GM18873 (cell line): ENCODE measurements at regions not wholly inside any gene's neighbourhood (a gene's known extent, or its start where the extent isn't known, plus 50 kb on each side); places are given as distances from the start of the nearest gene placed in this dataset.
A peak's percentile ranks its signal among the peaks of the same experiment; 100 is the strongest.
"Not testable (repeated sequence)": the region's sequence is repeated elsewhere in the genome, so short reads cannot be mapped to it uniquely, and the experiment has no call there.

ENCODE experiments used
- ATAC-seq: cut with Tn5 transposase; IDR thresholded peaks from one replicate; pipeline ENCODE4 v1.9.1; 2021; ENCODE audit warnings: mild to moderate bottlenecking, moderate library complexity, moderate number of reproducible peaks; ENCODE audit not compliant: unreplicated experiment, low FRiP score

DNA sequence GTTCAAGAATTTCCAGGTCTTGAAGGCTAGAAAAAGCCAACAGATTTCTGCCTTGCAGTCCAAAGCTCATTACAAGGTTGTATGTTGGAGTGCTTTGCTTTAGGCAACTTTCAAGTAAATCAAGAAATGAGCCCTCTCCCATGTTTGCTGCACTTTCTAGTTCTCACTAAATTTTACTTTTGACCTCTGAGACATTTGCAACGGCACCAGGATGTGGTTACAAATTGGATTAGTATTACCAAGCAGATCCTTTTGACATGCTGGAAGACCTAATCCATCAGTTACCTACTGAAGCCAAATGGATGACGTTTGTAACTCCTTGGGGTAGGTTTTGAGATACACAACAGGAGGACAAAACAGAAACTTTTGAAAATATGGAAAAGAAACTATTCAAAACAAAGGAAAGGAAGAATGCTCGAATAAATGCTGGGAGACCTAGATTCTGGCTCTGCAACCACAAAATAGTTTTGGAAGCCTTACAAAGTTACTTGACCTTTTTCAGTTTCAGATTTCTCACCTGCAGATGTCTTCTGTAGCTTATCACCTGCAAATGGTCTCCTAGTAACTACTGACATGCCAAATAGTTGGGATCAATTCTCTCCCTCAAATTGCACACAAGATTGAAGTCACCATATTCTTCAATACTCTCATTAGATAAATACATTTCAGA, 251.7 kb upstream of the ADGRL2 start:
- peak; percentile 42 for ATAC-seq

GRCh38 chr1:81547912-81548303, 252.8 kb upstream of the ADGRL2 start:
- peak; percentile 82 for ATAC-seq

GRCh38 chr1:81547261-81547911, 253.3 kb upstream of the ADGRL2 start:
- ATAC-seq, result no peak

DNA sequence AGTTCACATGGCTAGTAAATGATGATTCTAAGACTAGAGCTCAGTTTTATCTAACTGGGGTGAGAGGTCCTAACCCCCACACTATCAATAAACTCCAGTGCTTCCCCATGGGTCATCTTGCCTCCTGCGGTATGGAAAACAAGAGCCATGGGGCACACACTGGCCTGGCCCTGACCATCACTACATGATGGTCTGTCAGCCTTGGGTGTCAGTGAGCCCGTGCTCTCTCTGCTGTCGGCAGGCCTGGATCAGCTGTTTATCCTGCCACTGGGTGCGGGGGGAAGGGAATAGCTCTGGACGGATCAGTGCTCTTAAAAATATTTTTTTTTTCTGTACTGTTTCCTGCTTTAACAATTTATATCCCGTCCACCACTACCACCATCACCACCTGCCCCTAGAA, 255.0 kb upstream of the ADGRL2 start:
- ATAC-seq, result no peak

DNA sequence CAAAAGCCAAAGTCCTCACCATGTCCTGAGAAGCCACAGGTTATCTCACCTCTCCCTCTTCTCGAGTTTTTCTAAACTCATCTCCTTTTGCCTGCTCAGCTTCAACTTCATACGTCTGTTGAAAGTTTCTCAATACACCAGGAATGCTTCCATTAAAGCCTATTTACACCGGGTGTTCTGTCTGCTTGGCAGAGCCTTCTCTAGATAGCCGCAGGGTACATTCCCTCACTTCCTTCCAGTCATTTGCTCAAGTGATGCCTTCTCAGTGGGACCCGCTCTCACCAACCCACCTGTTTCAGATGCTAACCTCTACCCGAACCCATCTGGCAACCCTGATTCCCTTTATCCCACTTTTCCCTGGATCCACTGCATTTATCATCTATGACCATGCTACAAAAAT, 257.0 kb upstream of the ADGRL2 start:
- no peak for ATAC-seq

DNA sequence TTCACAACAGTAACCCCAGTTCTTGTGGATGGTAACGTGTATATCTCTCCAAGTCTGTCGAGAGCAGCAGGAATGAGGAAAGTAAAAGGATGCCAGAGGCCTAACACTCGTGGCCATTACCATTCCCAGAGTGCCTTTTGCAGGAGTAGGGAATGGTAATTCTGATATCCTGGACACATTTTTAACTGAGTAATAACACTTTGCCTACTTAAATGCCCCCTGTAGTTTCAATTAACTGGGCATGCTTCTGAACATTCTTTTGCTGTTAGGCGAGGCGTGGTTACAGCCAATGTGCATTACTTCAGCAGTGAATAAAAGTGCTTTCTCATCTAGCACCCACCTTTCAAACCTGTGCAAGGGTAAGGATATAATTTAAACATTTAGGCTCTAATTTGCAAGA, 258.5 kb upstream of the ADGRL2 start:
- ATAC-seq, result no peak

- no peak for ATAC-seq
Observed at GRCh38 chr1:81540216-81540615, 260.5 kb upstream of the ADGRL2 start.

- no peak for ATAC-seq
Observed at GRCh38 chr1:81529014-81529413, 271.7 kb upstream of the ADGRL2 start.

- ATAC-seq, result no peak
Observed at GRCh38 chr1:81525085-81525484, 275.6 kb upstream of the ADGRL2 start.

GRCh38 chr1:81519987-81520386, 280.7 kb upstream of the ADGRL2 start:
- ATAC-seq, result no peak

- ATAC-seq, result no peak
Observed at GRCh38 chr1:81517987-81518386, 282.7 kb upstream of the ADGRL2 start.

- no peak for ATAC-seq
Observed at GRCh38 chr1:81513796-81514354, 286.9 kb upstream of the ADGRL2 start.

DNA sequence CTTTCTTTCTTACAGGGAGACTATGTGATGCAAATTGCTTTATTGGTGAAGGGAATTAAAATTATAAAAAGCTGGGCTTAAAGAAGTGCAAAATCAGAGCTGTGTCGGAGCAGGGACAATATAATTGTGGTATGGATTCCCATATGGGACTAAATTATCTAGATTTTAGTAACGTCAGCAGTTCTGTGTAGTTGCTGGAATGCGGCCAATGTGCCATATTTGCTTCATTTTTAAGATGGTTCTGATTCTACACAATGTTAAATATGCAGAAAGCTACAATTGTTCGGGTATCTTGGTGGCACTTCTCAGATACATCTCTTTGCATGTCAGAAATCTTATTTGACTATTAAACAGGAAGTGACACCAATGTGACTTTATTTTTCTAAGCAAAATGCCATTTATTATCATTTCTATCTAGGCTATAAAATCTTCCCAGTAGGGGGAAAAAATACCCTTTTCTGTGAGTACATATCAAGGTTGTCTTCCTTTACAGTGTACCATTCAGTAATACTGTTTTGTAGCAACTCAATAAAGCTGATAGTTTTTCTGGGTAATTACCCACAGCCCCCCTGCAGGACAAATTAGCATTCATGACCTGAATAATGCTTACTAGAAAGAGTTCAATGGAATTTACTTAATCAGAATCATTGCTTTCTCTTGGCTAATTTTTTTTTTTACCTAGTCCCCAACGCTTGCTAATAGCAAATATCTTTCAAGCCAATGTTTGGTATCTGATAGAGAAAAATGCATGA, 288.3 kb upstream of the ADGRL2 start:
- ATAC-seq, result no peak

GRCh38 chr1:81511281-81511680, 289.5 kb upstream of the ADGRL2 start:
- ATAC-seq, result no peak

- ATAC-seq, result no peak
Observed at GRCh38 chr1:81510701-81511100, 290.0 kb upstream of the ADGRL2 start.

DNA sequence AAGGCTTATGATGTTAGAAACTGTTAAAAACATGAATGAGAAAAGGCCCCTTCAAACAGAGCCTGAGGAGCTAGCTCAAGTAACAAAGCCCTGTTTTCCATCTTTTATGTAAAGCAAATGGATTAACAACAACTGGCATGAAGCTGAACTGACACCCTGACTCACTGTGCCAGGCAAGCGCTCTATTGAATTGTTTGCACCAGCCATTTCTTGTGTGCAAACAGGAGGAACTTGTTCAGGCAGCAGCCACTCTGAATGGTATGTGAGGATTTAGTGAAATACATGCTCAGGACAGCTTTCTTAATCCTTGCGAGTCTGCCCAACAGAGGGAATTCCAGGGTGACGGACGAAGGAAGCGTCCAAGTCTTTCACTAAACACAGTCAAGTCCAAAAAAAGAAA, 291.1 kb upstream of the ADGRL2 start:
- ATAC-seq, result no peak

GRCh38 chr1:81506699-81507098, 294.0 kb upstream of the ADGRL2 start:
- ATAC-seq, result no peak

- peak; percentile 98 for ATAC-seq
Observed at GRCh38 chr1:81505831-81506230, 294.9 kb upstream of the ADGRL2 start.

DNA sequence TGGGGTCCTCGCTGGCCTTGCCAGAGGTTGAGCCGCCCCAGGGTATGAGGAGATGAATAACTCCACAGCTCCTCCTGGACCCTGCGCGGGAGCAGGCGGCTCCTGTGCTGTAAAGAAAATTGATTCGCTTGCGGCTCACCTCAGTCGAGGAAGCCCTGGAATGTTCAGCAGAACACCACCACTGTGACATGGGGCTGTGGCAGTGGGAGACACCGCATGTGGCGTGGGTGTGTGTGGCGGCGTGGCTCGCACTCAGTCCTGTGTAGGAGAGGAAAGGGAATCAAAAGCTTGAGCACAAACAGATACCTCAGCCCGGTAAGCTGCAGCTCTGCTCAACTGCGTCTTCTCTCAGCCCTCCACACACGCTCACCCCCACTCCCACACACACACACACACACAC, 295.9 kb upstream of the ADGRL2 start:
- not testable (repeated sequence) for ATAC-seq

DNA sequence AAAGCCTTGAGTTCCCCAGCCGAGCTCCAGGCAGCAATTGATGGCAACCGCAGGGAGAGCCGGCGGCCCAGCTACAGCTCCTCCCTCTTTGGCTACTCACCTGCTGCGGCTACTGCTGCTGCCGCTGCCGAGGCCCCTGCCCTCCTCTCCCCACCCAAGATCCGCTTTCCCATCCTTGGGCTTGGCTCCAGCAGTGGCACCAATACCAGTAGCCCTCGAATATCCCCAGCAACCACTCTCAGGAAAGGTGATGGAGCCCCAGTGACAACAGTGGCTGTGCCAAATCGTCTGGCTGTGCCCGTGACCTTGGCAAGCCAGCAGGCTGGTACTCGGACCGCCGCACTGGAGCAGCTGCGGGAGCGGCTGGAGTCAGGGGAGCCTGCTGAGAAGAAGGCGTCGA, 298.0 kb upstream of the ADGRL2 start:
- not testable (repeated sequence) for ATAC-seq

DNA sequence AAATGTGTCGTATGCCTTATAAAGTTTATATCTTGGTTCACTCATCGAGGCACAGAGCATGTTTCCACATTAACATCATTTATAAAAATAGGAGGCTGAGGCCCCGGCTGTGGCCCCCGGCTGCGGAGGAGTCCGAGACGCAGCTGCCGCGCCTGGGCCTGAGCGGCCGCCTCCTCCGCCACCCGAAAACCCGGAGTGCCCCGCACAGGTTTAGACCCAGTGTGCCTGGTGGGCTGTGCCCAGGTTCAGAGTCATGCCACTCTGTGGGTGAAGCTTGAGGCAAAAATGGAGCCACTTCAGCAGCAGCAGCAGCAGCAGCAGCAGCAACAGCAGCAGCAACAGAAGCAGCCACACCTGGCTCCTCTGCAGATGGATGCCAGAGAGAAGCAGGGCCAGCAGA, 299.2 kb upstream of the ADGRL2 start:
- not testable (repeated sequence) for ATAC-seq
